NCI-H510A (cell line): ENCODE measurements at regions not wholly inside any gene's neighbourhood (a gene's known extent, or its start where the extent isn't known, plus 50 kb on each side); places are given as distances from the start of the nearest gene placed in this dataset.
"Not testable (repeated sequence)": the region's sequence is repeated elsewhere in the genome, so short reads cannot be mapped to it uniquely, and the experiment has no call there.

Source experiments
- DNase-seq: peaks from one replicate; lab custom pipeline; 2025; lab: John Stamatoyannopoulos, UW

DNA sequence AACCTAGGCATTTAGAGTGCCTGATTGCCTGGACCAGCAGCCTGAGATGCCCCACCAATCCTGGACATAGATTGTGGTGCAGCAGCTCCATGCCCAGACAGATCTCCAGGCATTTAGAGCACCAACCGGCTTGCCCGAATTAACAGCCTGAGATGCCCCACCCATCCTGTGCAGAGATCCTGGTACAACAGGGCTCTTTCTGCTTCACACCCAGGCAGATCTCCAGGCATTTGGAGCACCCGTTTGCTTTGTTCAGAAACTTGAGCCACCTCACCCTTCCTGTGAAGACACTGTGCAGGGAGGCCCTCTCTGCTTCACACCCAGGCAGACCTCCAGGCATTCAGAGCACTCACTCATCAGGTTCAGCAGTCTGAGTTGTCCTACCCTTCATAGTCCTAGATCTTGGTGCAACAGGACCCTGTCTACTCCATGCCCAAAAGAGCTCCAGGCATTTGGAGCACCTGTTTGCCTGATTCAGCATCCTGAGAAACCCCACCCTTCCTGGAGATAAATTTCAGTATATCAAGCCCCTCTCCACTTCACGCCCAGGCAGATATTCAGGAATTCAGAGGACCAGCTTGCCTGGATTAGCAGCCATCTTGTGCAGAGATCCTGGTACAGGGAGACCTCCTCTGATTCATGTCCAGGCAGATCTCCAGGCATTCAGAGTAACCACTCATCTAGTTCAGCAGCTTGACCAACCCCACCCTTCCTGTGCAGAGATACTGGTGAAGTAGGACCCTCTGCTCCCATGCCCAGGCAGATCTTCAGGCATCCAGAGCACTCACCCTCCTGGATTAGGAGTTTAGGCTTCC is 189.2 kb upstream of the FERMT1 start:
- DNase-seq = no peak

GRCh38 chr20:6311097-6311496 is 188.3 kb upstream of the FERMT1 start:
- no peak for DNase-seq

DNA sequence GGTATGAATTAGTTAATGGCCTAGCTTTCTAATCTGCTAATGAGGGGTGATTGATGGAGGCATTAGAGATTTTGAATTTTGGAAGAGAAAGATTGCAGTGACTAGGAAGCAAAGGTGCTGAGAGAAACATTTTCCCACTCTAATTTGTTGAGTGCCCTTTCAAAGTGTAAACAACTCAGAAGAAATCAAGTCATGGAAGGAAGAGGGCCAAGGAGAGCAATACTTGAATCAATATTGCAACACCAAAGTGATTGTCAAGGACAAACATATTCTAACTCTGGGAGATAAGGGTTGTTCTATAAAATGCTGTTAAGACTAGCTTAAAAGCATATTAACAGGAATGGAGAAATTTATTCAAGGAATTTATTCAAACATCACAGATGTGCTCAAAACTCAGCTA is 182.7 kb upstream of the FERMT1 start:
- DNase-seq = no peak

DNA sequence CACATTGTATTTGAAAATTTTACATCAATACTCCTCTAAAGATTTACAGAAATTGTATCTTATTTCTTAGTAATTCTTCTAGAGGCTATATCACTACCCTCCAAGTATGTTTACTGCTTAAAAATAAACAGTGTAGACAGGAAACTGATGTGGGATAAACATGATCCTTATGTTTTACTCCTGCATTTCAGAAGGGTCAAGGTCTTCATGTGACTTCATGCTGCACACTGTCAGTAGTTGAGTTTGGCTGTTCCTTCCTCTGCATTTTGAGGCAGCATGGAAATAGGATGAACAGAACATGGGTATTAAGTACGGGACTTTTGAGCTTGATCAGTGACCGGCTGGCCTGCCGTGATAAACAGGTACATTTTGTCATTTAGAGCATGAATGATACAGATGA is 179.2 kb upstream of the FERMT1 start:
- no peak for DNase-seq

- no peak for DNase-seq
These were observed 176.6 kb upstream of the FERMT1 start for GRCh38 chr20:6299456-6299855.

DNA sequence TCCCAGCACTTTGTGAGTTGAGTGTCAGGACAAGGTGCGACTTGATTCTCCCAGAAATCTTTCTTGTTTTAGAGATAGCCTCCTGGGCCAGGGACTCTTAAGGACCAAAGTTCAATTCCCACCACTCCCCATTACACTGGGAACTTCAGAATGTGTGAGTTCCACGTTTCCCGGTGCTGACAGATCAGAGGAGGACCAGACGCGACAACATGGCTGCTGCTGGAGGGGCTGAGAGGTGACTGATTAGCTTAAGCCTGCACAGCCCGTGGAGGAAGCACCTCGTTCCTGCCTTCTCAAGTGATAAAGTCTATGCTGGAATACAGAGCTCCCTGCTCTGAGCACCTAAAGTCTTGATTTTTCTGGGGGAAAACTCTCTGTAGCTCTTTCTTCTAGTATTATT is 175.2 kb upstream of the FERMT1 start:
- DNase-seq = no peak

GRCh38 chr20:6295867-6296256 is 173.0 kb upstream of the FERMT1 start:
- DNase-seq = no peak

DNA sequence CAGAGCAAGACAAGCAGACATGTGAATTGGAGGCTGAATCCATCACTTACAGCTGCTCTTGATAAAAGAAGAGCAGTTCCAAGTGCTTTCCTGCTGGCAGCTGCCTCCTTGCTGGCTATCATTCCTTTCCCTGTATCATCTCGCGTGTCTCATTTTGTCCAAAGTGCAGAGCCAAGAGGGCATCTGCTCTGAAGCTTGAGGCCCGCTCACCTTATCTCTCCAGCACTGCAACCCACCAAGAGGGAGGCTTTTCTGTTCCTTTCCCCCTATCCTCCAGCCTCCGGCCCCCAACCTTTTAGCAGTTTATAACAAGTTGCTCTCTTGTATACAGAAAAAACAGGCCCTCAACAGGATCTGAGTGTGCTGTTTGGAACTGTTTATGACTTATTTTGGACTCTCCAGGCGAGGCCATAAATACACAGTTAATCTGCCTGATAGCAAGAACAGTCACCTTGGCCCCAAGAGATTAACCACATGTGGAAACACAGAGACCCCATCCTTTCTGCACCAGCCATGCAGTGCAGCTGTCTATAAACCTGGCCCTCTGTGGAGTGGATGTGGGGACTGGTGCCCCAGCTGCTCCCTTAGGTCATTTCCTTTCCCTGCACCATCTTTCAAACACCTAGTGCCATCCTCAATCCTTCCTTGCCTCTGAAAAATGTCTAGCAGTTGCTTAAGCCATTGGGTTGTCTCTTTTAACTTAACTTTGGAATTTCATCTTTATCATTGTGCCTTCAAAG is 172.5 kb upstream of the FERMT1 start:
- DNase-seq = no peak

DNA sequence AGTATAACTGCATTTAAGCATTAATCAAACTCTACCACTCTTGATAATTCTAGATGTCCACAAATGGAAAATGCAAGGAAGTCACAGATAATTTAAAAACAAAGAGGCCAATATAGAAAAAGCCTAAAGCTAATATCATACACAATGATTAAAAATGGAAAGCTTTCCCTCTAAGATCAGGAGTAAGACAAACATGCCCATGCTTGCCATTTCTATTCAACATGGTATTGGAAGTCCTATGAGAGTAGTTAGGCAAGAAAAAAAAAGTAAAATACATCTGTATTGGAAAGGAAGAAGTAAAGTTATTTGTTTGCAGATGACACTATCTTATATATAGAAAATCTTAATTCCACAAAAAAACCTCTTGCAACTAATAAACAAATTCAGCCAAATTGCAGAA is 164.6 kb upstream of the FERMT1 start:
- no peak for DNase-seq

DNA sequence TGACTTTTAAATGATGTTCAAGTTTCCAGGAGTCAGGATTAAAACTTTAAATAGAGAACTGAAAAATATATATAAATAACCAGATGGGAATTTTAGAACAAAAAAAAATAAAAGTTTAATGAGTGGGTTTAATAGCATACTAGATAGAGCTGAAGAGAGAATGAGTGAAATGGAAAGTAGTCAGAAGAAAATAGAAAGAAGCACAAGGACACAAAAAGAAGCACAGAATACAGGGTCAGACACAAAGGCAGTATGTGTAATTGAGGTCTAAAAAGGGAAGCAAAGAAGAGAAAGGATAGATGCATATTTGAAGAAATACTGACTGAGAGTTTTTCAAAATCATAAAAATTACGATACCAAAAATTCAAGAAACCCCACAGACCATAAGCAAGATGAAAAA is 159.8 kb upstream of the FERMT1 start:
- no peak for DNase-seq

DNA sequence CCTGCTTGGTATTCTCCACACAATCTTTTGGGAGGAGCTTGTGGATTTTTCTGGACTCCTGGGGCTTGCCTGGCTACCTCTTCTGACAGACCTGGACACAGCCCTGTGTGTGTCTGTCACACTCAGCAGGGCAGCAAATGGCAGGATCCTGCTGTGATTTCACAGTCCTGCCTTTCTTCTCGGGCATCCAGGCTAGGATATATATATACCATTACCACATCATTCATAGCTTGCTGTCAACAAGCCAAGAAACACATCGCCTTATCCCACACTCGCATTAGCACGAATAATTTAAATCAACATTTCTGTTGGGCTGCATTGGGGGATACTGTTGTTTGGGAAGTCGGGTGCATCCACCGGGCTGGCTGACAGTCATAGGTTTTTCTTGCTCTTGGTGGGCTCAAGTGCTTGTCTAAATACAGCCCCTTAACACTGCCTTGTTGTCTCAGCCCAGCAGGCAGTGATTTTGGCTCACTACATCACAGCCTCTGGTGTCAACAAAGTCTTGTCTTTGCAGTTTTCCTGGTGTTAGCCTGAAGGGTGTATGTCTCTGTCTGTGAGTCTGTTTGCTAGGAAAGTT is 154.9 kb upstream of the FERMT1 start:
- DNase-seq = no peak

DNA sequence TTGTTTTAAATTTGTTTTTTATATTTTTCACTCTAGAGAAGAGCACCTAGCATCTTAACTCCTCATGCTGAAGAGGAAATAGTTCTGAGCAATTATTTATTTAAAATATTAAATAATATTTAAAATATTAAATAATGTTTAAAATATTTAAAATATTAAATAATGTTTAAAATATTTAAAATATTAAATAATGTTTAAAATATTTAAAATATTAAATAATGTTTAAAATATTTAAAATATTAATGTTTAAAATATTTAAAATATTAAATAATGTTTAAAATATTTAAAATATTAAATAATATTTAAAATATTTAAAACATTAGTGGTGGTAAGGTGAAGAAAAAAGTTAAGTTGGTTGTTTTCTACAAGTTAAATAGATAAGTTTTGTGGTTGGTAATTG is 147.6 kb upstream of the FERMT1 start:
- not testable (repeated sequence) for DNase-seq

DNA sequence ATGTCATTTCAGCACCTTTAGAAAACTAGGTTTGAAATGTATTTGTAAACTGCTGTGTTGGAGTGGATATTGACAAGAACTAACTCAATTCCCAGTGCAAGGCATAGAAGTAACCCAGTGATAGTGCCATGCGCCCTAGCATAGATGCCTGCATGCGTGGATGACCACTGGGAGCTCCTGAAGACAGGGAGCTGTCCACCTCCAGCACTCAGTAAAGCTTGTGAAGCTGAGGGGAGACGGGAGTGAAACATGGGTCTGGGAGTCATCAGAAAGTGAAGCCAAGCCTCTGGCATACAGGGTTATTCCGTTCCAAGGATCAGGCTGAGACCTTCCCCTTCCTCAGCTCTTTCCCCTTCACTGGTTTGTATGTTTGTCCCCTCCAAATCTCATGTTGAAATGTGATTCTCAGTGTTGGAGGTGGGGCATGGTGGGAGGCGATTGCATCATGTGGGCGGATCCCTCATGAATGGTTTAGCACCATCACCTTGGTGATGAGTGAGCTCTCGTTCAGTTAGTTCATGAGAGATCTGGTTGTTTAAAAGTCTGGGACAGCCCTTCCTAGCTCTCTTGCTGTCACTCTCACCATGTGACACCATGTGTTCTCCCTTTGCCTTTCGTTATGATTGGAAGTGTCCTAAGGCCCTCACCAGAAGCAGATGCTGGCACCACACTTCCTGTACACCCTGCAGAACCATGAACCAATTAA is 146.5 kb upstream of the FERMT1 start:
- no peak for DNase-seq

DNA sequence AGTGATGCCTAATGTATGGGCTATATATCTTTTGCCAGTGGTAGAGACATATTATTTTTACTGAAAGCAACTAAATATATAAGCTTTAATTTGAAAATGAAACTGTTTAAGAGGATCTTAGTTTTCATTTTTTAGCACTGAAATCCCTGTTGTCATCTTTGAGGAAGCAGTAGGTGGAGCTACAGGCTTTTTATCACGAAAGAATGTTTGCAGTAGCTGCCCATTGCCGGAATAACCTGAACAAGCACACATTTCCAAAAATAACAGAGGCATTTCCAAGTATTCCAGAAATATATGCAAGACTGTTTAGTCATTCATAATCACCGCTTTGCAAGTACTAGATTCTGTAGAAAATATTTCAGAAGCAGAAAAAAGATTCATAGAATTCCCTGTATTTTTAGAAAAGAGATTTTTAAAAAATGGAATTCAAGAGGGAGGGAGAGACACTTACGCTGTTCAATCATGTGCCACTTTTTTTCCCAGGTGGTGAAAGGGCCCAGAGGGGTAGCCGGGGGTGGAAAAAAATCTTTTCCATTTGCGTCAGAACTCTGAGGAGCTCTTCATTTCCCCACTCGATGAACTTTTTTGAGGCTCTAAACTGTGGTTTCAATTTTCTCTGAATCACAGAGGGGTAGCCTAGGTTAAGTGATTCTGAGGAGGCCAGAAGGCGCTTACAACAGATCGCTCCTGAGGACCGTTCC is 142.5 kb upstream of the FERMT1 start:
- peak; percentile 37 for DNase-seq

DNA sequence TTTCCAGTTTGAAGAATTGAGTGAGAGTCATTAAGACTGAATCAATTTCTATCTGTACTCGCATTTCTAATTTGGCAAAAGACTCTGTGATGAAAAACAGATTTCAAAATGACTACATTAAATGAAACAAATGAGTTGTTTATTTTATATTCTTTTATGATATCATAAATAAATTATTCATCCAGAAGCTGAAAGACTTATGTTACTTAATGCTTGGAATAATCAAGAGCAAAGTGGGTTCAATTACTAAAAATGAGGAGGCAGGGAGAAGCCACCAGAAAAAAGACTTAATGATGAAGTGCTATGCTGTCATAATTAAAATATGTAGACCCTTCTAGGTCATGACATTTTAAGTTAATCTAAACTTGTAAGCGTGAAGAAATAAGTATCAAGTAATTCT is 130.6 kb upstream of the FERMT1 start:
- DNase-seq = no peak

- no peak for DNase-seq
These were observed 122.6 kb upstream of the FERMT1 start for GRCh38 chr20:6245436-6245835.

DNA sequence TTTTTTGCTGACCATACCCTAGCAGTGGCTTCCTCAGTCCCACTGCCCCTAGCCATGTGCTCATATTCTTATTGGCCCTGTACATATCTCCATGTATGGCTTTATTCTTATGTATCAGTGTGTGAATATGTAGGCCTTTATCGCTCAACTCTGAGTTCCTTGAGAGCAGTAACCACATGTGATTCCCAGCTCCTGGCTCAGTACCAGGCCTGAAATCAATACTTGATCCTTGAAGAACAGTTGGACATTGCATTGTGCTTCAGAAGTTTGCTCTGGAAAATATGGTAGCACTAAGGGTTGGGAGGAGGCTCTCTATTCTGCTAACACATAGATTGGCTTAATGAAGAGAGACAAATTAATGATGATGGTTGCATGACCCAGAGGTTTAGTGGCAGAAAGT is 118.8 kb upstream of the FERMT1 start:
- DNase-seq = no peak

DNA sequence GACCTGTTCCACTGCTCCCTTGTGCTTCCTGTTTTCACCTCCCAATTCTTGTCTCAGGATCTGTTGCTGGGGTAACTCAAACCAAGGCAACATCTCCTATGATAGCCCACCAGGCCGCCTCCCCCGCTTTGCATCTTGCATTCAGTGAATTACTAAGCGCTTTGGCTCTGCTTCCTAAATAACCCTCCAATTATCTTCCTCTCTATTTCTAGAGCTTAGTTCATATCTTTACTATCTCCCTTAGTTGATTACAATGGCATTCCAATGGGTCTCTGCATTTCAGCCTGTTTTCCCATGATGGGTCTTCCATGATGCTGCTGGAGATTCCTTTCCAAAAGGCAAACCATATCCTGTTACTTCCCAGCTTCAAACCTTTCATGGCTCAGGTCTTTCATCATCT is 117.2 kb upstream of the FERMT1 start:
- DNase-seq = no peak

GRCh38 chr20:6238421-6238820 is 115.6 kb upstream of the FERMT1 start:
- no peak for DNase-seq

- DNase-seq = no peak
These were observed 112.7 kb upstream of the FERMT1 start for GRCh38 chr20:6235510-6235909.

- DNase-seq = no peak
These were observed 109.6 kb upstream of the FERMT1 start for GRCh38 chr20:6232436-6232835.

DNA sequence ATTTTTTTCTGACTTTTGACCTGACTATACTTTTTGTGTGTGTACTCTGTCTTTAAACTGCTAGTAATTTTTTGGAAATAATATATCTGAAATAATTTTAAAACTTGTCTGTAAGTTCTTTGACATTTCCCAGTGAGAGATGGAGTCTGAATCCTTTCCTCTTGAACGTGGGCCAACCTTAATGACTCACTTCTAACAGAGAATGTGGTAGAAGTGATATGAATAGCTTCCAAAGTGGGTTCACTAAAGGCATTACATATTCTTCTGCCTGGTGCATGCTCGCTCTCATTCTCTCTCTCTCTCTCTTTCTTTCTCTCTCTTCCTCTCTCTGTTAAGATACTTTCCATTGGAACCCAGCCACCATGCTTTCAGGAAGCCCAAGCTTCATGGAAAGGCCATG is 108.7 kb upstream of the FERMT1 start:
- DNase-seq = no peak
